NCI-H146 (cell line): ENCODE measurements at regions not wholly inside any gene's neighbourhood (a gene's known extent, or its start where the extent isn't known, plus 50 kb on each side); places are given as distances from the start of the nearest gene placed in this dataset.

Experiments used
- DNase-seq: peaks from one replicate; lab custom pipeline; 2025; lab: John Stamatoyannopoulos, UW

DNA sequence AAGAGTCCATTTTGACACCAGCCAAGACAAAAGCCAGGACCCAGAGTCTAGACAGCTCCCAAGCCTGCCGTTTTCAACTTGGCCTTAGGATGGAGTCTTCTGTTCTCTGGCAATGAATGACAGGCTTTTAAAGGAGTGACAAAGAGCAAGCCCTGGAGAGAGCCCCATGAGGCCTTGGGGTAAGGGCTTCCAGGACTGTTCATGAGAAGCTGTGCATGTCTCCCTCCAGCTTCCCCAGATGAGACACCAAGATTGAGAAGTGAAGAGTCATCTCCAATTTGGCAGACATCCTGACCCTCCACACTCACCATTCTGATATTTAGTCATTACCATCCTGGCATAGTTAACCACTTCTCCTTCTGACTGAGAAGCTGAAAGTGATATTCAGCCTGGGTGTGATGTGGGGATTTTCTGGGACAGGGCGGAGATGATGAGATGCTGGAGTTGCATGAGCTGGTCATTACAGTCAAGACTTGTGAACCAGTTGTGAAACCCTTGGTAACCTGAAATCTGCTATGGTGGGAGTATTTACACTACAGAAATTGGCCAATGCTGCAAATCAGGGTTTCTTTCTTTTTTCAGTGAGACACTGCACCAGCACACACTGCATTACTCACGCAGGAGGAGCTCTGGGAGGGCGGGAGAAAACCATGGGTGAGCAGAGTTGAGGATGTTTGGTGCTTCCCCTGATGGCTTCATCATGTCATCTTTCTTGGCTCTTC is 77.8 kb downstream of the VCPKMT start:
- no peak for DNase-seq

DNA sequence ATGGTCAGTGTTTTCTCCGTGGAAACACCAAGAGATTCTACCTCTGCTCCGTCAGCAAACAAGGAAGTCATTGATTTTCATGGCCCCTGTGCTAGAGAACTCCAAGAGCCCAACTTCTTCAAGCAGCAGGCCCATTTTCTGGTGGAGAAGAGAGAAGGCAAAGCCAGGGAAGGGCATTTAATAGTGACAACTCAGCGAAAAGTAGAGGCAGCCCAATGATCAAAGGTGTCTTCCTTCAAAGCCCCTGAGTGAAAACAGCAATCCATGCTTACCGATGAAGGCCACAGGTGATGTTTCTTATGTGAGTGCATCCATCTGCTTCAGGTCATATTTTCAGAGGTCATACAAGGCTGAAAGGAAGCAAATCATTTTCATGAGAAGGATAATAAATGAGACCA is 77.3 kb downstream of the VCPKMT start:
- no peak for DNase-seq

DNA sequence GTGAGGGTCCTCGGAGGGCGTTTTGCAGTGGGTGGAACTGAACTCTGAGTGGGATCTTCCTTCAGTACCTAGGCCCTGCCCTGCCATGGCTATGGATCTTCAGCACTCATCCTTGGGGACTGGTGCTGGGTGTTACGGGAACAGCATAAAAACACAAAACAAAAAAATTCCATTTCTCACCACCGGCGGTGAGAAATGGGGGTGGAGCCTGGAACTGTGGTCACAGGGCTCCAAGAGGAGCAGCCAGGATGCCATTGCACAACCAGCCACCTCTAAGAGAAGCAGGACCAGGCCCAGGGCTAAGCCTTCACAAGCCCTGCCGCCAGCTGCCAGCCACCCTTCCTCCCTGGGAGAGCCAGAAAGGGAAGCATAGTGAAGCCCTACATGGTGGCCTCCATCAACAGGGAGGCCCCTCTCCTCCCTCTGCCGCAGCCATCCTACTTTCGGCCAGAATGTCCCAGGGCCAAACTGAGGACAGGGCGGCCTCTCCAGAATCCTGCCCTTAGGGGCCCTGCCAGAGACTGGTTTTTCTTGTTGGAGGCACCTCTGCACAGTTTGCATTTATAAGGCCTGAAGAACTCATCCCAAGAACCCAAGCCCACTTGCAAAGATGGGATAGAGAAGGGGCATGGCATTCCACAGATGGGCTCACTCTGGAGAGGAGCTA is 76.5 kb downstream of the VCPKMT start:
- DNase-seq = no peak

DNA sequence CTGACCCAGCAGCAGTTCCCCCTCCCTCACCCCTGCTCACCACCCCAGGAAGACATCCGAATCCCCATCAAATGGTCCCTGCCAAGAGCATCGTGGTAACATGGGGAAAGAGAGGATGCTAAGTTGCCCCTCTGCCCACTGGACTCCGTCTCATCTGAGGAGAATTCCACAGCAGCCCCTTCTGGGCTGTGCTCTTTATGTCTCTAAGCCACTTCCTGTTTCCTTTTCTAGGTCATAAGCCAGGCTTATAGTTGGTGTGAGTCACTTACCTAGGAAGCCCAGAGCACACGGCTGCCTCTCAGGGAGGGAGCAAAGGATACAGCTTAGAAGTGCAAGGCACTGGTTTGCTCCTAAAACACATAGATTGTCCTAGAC is 76.0 kb downstream of the VCPKMT start:
- DNase-seq = no peak

- DNase-seq = no peak
Measured at GRCh38 chr14:50040895-50041465, 75.4 kb downstream of the VCPKMT start.

DNA sequence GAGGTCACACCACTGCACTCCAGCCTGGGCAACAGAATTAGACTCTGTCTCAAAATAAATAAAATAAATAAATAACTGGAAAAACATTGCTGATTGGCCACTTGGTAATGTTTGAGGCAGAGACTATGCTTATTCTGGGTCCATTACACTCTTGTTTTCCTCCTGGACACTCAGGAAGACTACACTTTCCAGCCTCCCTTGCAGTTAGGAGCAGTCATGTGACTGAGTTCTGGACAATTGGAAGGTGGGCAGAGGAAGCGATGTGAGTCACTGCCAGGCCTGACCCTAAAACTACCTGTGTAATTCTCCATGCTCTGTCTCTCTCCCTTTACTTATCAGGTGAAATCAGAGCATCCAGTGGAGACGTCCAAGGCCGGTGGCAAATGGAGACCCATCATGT is 74.4 kb downstream of the VCPKMT start:
- no peak for DNase-seq

DNA sequence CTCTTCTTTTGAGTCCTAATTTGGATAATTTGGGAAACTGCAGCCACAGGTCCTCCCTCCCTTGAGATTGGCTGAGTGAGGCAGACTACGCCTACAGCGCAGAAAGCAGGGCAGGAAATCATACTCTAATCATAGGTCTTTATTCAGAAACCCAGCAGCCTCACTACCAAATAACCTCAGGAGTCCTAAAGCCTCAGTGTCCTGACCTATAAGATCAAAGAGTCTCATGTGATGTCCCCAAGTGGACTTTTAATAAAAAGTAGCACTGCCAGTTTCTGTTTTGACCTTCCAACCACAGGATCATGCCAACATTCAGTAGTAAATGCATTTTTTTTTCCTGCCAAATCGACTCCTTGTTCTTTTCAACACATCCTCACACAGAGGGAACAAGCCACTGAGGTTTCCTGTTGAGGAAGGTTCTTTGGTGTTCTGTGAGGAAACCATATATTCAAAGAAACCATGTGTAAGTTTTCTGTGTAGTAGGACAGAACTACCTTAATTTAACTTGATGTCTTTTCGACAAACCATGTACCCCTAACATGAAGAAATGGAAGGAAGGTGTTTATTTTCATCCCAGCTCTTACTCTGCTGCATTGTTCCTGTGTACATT is 72.2 kb downstream of the VCPKMT start:
- DNase-seq = no peak

DNA sequence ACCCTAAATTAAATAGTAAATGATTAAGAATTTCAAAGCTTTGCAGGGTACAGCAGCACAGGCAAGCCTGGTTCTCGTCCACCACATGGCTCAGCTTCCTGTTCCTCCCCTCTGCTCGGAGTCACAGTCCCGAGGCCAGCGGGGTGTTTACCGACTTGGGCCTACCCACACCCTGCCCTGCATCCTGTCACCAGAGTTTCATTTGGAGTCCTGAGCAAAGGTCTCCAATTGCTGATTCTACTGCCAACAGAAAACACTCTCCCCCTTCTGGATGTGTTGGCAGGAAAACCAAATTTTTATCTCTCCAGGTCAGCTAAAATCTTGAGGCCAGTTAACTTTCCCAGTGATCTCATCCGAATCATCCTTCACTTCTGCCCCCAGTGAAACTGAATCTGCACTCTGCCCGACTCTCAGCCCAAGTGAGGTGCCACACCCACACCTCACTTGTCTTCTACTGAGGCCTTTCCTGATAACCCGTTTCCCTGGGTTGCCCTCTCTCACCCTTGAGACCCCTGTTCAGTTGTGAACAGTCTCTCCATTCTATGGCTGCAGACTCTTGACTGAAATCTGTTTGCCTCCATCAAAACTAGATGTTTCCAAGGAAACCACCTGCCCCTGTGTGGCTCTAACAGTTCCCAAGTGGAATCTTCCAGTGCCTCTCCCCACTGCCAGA is 71.2 kb downstream of the VCPKMT start:
- no peak for DNase-seq

- DNase-seq = no peak
Measured at GRCh38 chr14:50045837-50046236, 70.5 kb downstream of the VCPKMT start.

- DNase-seq = no peak
Measured at GRCh38 chr14:50047274-50047676, 69.1 kb downstream of the VCPKMT start.

DNA sequence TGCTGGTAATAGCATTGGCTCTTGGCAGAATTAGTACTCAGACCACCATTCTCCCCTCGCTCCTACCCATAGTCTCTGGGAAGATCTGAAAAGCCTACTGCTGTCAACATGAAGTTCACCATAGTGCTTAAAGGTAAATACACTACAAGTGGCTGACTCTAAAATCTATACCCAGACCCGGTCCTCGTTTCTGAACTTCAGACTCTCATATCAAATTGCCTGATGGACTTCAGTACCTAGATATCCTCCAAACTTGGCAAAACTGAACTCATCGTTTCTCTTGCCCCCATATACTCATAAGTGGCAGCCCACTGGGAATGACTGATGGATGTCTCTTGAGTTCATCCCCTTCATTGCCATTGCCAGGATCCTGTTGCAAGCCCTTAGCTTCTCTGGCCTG is 67.3 kb downstream of the VCPKMT start:
- no peak for DNase-seq

GRCh38 chr14:50049703-50050570 is 66.4 kb downstream of the VCPKMT start:
- no peak for DNase-seq

- no peak for DNase-seq
Measured at GRCh38 chr14:50051106-50051505, 65.3 kb downstream of the VCPKMT start.

- no peak for DNase-seq
Measured at GRCh38 chr14:50051706-50052105, 64.7 kb downstream of the VCPKMT start.

DNA sequence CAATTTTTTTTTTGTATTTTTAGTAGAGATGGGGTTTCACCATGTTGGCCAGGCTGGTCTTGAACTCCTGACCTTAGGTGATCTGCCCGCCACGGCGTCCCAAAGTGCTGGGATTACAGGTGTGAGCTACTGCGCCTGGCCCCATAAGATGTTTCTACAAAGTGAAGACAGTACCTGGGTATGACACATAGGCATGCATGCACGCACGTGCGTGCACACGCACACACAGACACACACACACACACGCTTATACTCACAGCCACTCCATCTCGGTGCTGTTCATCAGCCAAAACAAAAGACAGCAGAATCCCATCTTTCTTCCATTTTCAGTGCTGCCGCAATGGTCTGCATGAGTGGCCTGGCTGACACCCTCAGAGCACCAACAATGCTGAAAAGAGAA is 63.9 kb downstream of the VCPKMT start:
- no peak for DNase-seq

GRCh38 chr14:50053935-50054334 is 62.4 kb downstream of the VCPKMT start:
- no peak for DNase-seq

GRCh38 chr14:50055461-50056228 is 60.7 kb downstream of the VCPKMT start:
- DNase-seq = no peak

- DNase-seq = no peak
Measured at GRCh38 chr14:50056435-50056834, 59.9 kb downstream of the VCPKMT start.

GRCh38 chr14:50057331-50057730 is 59.0 kb downstream of the VCPKMT start:
- DNase-seq = no peak

GRCh38 chr14:50058113-50058512 is 58.3 kb downstream of the VCPKMT start:
- DNase-seq = no peak
